Thyroid gland (tissue), 4 donors: ENCODE measurements at regions not wholly inside any gene's neighbourhood (a gene's known extent, or its start where the extent isn't known, plus 50 kb on each side); places are given as distances from the start of the nearest gene placed in this dataset.

ENCODE experiments used
- POLR2A ChIP-seq, 2 donors: fragments of 450-650 bp; IDR thresholded peaks; one replicate each; pipeline ENCODE4 v1.6.1; 2017; ENCODE audit warnings: antibody characterized with exemption in 2 of 2, mild to moderate bottlenecking in 2 of 2, moderate library complexity in 1 of 2
- TF ChIP-seq, protein P1 (sequence below), 6 experiments: fragments of 200-600 bp in 3 of 6; fragments of 450-650 bp in 3 of 6; sonication (generic) in 3 of 6; IDR thresholded peaks; one replicate each; pipeline ENCODE4 v1.5.1; 2016 to 2019; ENCODE audit warnings: antibody characterized with exemption in 6 of 6, mild to moderate bottlenecking in 2 of 6, inconsistent platforms in 1 of 6, moderate library complexity in 1 of 6

DNA sequence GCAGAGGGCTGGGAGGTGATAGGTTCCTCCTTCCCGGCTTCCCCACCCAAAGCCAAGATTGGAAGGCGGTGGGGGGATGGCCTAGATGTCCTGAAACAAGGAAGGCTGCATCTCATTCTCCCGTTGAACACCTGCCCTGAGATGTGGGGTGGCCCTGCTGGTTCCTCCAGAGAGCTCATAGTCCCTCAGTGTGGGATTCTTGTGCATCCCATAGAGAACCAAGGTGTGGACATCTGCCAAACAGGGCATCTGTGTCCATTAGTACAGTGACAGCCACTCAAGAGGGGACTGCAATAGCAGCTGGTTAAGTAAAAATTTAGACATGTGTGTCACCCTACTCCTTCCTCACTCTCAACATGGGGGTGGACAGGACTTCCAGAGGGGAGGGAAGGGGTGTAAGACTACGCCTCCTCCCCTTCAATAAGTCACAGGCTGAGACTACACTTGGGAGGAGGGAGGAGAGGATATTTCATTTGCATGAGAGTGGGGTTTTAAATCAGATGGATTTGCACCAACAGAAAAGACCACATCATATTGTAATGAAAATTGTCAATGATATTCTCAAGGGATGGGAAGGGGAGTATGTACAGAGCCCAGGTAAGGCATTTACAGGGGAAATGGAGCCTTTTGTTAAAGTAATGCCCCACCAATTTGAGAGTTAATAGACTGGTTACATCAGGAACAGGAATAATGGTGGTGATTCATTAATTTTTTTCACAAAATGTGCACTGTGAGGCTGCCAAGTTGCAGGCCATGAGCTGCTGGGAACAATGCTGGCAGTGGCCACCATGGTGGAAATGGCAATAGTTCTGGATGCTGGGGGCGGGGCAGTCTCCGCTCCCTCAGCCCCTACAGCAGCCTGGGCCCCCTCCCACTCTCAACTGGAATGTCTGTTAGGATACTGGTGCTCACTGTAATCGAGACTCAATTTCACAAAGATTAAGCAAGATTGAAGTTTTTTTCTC lies 80.6 kb downstream of the TEX51 start:
- TF ChIP-seq, protein P1, sequence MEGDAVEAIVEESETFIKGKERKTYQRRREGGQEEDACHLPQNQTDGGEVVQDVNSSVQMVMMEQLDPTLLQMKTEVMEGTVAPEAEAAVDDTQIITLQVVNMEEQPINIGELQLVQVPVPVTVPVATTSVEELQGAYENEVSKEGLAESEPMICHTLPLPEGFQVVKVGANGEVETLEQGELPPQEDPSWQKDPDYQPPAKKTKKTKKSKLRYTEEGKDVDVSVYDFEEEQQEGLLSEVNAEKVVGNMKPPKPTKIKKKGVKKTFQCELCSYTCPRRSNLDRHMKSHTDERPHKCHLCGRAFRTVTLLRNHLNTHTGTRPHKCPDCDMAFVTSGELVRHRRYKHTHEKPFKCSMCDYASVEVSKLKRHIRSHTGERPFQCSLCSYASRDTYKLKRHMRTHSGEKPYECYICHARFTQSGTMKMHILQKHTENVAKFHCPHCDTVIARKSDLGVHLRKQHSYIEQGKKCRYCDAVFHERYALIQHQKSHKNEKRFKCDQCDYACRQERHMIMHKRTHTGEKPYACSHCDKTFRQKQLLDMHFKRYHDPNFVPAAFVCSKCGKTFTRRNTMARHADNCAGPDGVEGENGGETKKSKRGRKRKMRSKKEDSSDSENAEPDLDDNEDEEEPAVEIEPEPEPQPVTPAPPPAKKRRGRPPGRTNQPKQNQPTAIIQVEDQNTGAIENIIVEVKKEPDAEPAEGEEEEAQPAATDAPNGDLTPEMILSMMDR (IDR thresholded peaks at IDR 0.05) = no peak
- TF ChIP-seq POLR2A (IDR thresholded peaks at IDR 0.05) = no peak
